Mesothelial cell of epicardium (in vitro differentiated cells): ENCODE measurements at regions not wholly inside any gene's neighbourhood (a gene's known extent, or its start where the extent isn't known, plus 50 kb on each side); places are given as distances from the start of the nearest gene placed in this dataset.

ENCODE experiments used
- DNase-seq, 2 experiments: peaks; one replicate each; pipeline ENCODE4 v3.0.0; 2021; ENCODE audit warnings: low spot score in 2 of 2; ENCODE audit not compliant: unreplicated experiment in 2 of 2
- H3K27ac Mint-ChIP-seq: 2 replicates; pipeline ENCODE4 v1.8.0; 2021; ENCODE audit warnings: mixed read lengths
- H3K27me3 Mint-ChIP-seq: 2 replicates; pipeline ENCODE4 v1.8.0; 2021; ENCODE audit warnings: low read depth, mixed read lengths
- H3K36me3 Mint-ChIP-seq: 2 replicates; pipeline ENCODE4 v1.8.0; 2021; ENCODE audit warnings: mixed read lengths
- H3K4me1 Mint-ChIP-seq: 2 replicates; pipeline ENCODE4 v1.8.0; 2021; ENCODE audit warnings: mixed read lengths
- H3K4me3 Mint-ChIP-seq: 2 replicates; pipeline ENCODE4 v1.8.0; 2021; ENCODE audit warnings: mild to moderate bottlenecking, moderate library complexity, mixed read lengths
- H3K9me3 Mint-ChIP-seq: 2 replicates; pipeline ENCODE4 v1.8.0; 2021; ENCODE audit warnings: mixed read lengths
- CTCF ChIP-seq: fragments of 200-600 bp; sonication (generic); IDR thresholded peaks from one replicate; pipeline ENCODE4 v1.5.0; 2021; ENCODE audit warnings: antibody characterized with exemption; ENCODE audit not compliant: unreplicated experiment

- no peak for DNase-seq
- Mint-ChIP-seq H3K4me3 (no peak overlapping the region), H3K9me3 (peaks cover 16% of the 10 kb centered on the region), H3K36me3 (peaks cover 2% of the 10 kb centered on the region), H3K4me1 (peaks cover 2% of the 10 kb centered on the region), H3K27me3 (no peaks in the 10 kb centered on the region), H3K27ac (no peak overlapping the region)
- peak; percentile 46 for TF ChIP-seq CTCF
Observed at GRCh38 chr3:70550723-70551319, 238.4 kb upstream of the MDFIC2 start.

GRCh38 chr3:70546679-70547078 is 234.2 kb upstream of the MDFIC2 start:
- Mint-ChIP-seq H3K4me3 (no peak overlapping the region), H3K27me3 (peaks cover 3% of the 10 kb centered on the region), H3K36me3 (peaks cover 2% of the 10 kb centered on the region), H3K4me1 (no peaks in the 10 kb centered on the region), H3K27ac (no peak overlapping the region), H3K9me3 (peaks cover 11% of the 10 kb centered on the region)
- no peak for TF ChIP-seq CTCF
- no peak for DNase-seq

- DNase-seq: no peak
- Mint-ChIP-seq H3K4me3 (no peak overlapping the region), H3K36me3 (no peaks in the 10 kb centered on the region), H3K4me1 (no peaks in the 10 kb centered on the region), H3K27ac (no peak overlapping the region), H3K27me3 (peaks cover 3% of the 10 kb centered on the region), H3K9me3 (peaks cover 4% of the 10 kb centered on the region)
- TF ChIP-seq CTCF: no peak
Observed at GRCh38 chr3:70543493-70543892, 231.1 kb upstream of the MDFIC2 start.

- H3K27me3 Mint-ChIP-seq: peaks cover 3% of the 10 kb centered on the region
- peak; percentile 18 for TF ChIP-seq CTCF
- no peak overlapping the region for H3K4me3 Mint-ChIP-seq
- peaks cover 4% of the 10 kb centered on the region for H3K9me3 Mint-ChIP-seq
- no peaks in the 10 kb centered on the region for H3K4me1 Mint-ChIP-seq
- no peak overlapping the region for H3K27ac Mint-ChIP-seq
- DNase-seq: no peak
- no peaks in the 10 kb centered on the region for H3K36me3 Mint-ChIP-seq
Observed at GRCh38 chr3:70539908-70540307, 227.5 kb upstream of the MDFIC2 start.

GRCh38 chr3:70532806-70533205 is 220.4 kb upstream of the MDFIC2 start:
- no peak for TF ChIP-seq CTCF
- peaks cover 18% of the 10 kb centered on the region for H3K4me1 Mint-ChIP-seq
- H3K36me3 Mint-ChIP-seq: no peaks in the 10 kb centered on the region
- H3K4me3 Mint-ChIP-seq: no peak overlapping the region
- no peak for DNase-seq
- no peaks in the 10 kb centered on the region for H3K27me3 Mint-ChIP-seq
- H3K27ac Mint-ChIP-seq: no peak overlapping the region
- H3K9me3 Mint-ChIP-seq: no peaks in the 10 kb centered on the region
